WTC11 (cell line): ENCODE measurements at regions not wholly inside any gene's neighbourhood (a gene's known extent, or its start where the extent isn't known, plus 50 kb on each side); places are given as distances from the start of the nearest gene placed in this dataset.

ENCODE experiments used
- CREB1 ChIP-seq: sonication (generic); formaldehyde crosslinking; IDR thresholded peaks from 2 replicates; pipeline ENCODE4 v1.8.0; 2023; ENCODE audit warnings: mild to moderate bottlenecking, missing genetic modification reagents
- FOXK1 ChIP-seq: sonication (generic); formaldehyde crosslinking; IDR thresholded peaks from 2 replicates; pipeline ENCODE4 v1.8.0; 2022; ENCODE audit warnings: mild to moderate bottlenecking, moderate library complexity, missing genetic modification reagents
- MAX ChIP-seq: sonication (generic); formaldehyde crosslinking; IDR thresholded peaks from 2 replicates; pipeline ENCODE4 v1.8.0; 2022; ENCODE audit warnings: mild to moderate bottlenecking, missing genetic modification reagents
- NR1H2 ChIP-seq: sonication (generic); formaldehyde crosslinking; IDR thresholded peaks from 2 replicates; pipeline ENCODE4 v1.9.0; 2021; ENCODE audit warnings: mild to moderate bottlenecking, moderate library complexity, missing genetic modification reagents
- RELA ChIP-seq: sonication (generic); formaldehyde crosslinking; IDR thresholded peaks from 2 replicates; pipeline ENCODE4 v1.8.1; 2022; ENCODE audit warnings: missing genetic modification reagents, mild to moderate bottlenecking, borderline replicate concordance
- SMAD4 ChIP-seq: sonication (generic); formaldehyde crosslinking; IDR thresholded peaks from 2 replicates; pipeline ENCODE4 v1.8.0; 2022; ENCODE audit warnings: mild to moderate bottlenecking, missing genetic modification reagents
- SP1 ChIP-seq: sonication (generic); formaldehyde crosslinking; conservative IDR thresholded peaks from 2 replicates; pipeline ENCODE4 v1.8.1; 2022; ENCODE audit warnings: missing genetic modification reagents
- ZNF138 ChIP-seq: sonication (generic); formaldehyde crosslinking; conservative IDR thresholded peaks from 2 replicates; pipeline ENCODE4 v1.8.1; 2022; ENCODE audit warnings: mild to moderate bottlenecking, moderate library complexity, missing genetic modification reagents
- ZNF219 ChIP-seq: sonication (generic); formaldehyde crosslinking; IDR thresholded peaks from 2 replicates; pipeline ENCODE4 v1.8.0; 2023; ENCODE audit warnings: missing genetic modification reagents, mild to moderate bottlenecking, borderline replicate concordance
- ZNF232 ChIP-seq: sonication (generic); formaldehyde crosslinking; IDR thresholded peaks from 2 replicates; pipeline ENCODE4 v1.8.0; 2022; ENCODE audit warnings: mild to moderate bottlenecking, missing genetic modification reagents
- TF ChIP-seq, protein P1 (sequence below): fragments of 200-600 bp; IDR thresholded peaks from 2 replicates; pipeline ENCODE4 v1.8.0; 2022; ENCODE audit warnings: antibody characterized with exemption
- TF ChIP-seq, protein P2 (sequence below): sonication (generic); formaldehyde crosslinking; conservative IDR thresholded peaks from 2 replicates; pipeline ENCODE4 v1.8.1; 2022; ENCODE audit warnings: mild to moderate bottlenecking, missing genetic modification reagents
- TF ChIP-seq, protein P3 (sequence below): sonication (generic); formaldehyde crosslinking; IDR thresholded peaks from 2 replicates; pipeline ENCODE4 v1.8.0; 2022; ENCODE audit warnings: mild to moderate bottlenecking, missing genetic modification reagents

GRCh38 chr5:32504989-32505596 is 60.6 kb upstream of the ZFR start:
- no peak for TF ChIP-seq MAX (CRISPR knock-in tag)
- no peak for TF ChIP-seq ZNF219 (CRISPR knock-in tag)
- TF ChIP-seq, protein P1, sequence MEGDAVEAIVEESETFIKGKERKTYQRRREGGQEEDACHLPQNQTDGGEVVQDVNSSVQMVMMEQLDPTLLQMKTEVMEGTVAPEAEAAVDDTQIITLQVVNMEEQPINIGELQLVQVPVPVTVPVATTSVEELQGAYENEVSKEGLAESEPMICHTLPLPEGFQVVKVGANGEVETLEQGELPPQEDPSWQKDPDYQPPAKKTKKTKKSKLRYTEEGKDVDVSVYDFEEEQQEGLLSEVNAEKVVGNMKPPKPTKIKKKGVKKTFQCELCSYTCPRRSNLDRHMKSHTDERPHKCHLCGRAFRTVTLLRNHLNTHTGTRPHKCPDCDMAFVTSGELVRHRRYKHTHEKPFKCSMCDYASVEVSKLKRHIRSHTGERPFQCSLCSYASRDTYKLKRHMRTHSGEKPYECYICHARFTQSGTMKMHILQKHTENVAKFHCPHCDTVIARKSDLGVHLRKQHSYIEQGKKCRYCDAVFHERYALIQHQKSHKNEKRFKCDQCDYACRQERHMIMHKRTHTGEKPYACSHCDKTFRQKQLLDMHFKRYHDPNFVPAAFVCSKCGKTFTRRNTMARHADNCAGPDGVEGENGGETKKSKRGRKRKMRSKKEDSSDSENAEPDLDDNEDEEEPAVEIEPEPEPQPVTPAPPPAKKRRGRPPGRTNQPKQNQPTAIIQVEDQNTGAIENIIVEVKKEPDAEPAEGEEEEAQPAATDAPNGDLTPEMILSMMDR = no peak
- TF ChIP-seq NR1H2 = no peak
- no peak for TF ChIP-seq ZNF232
- no peak for TF ChIP-seq CREB1
- no peak for TF ChIP-seq SP1
- no peak for TF ChIP-seq SMAD4 (CRISPR knock-in tag)
- TF ChIP-seq ZNF138 (CRISPR knock-in tag) = no peak
- TF ChIP-seq, protein P2, sequence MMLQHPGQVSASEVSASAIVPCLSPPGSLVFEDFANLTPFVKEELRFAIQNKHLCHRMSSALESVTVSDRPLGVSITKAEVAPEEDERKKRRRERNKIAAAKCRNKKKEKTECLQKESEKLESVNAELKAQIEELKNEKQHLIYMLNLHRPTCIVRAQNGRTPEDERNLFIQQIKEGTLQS = no peak
- TF ChIP-seq RELA (CRISPR knock-in tag) = no peak
- TF ChIP-seq, protein P3, sequence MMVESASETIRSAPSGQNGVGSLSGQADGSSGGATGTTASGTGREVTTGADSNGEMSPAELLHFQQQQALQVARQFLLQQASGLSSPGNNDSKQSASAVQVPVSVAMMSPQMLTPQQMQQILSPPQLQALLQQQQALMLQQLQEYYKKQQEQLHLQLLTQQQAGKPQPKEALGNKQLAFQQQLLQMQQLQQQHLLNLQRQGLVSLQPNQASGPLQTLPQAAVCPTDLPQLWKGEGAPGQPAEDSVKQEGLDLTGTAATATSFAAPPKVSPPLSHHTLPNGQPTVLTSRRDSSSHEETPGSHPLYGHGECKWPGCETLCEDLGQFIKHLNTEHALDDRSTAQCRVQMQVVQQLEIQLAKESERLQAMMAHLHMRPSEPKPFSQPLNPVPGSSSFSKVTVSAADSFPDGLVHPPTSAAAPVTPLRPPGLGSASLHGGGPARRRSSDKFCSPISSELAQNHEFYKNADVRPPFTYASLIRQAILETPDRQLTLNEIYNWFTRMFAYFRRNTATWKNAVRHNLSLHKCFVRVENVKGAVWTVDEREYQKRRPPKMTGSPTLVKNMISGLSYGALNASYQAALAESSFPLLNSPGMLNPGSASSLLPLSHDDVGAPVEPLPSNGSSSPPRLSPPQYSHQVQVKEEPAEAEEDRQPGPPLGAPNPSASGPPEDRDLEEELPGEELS (CRISPR knock-in tag) = no peak
- TF ChIP-seq FOXK1 (CRISPR knock-in tag) = no peak
